Ectodermal cell (in vitro differentiated cells): ENCODE measurements at regions not wholly inside any gene's neighbourhood (a gene's known extent, or its start where the extent isn't known, plus 50 kb on each side); places are given as distances from the start of the nearest gene placed in this dataset.

Experiments used
- H3K27ac ChIP-seq: 2 replicates; pipeline ENCODE4 v1.7.0; 2013; ENCODE audit warnings: mild to moderate bottlenecking, low read depth, low read length; ENCODE audit not compliant: insufficient read depth, poor library complexity, severe bottlenecking
- H3K27me3 ChIP-seq: 2 replicates; pipeline ENCODE4 v1.7.0; 2013; ENCODE audit warnings: mild to moderate bottlenecking, low read length; ENCODE audit not compliant: insufficient read depth, control insufficient read depth, poor library complexity, severe bottlenecking
- H3K36me3 ChIP-seq: one replicate; pipeline ENCODE4 v1.7.0; 2013; ENCODE audit warnings: low read length; ENCODE audit not compliant: control insufficient read depth, insufficient read depth
- H3K4me1 ChIP-seq: one replicate; pipeline ENCODE4 v1.7.0; 2013; ENCODE audit warnings: low read length; ENCODE audit not compliant: control insufficient read depth, insufficient read depth
- H3K4me3 ChIP-seq: 2 replicates; pipeline ENCODE4 v1.7.0; 2013; ENCODE audit warnings: low read depth, low read length, control low read depth; ENCODE audit not compliant: insufficient read depth
- H3K9me3 ChIP-seq: 2 replicates; pipeline ENCODE4 v1.7.0; 2013; ENCODE audit warnings: mild to moderate bottlenecking, low read length, moderate library complexity; ENCODE audit not compliant: control insufficient read depth
- WGBS, 2 experiments: methylation state at CpG; one replicate each; pipeline ENCODE4 v1.1.7; 2013; ENCODE audit warnings: missing lambda C conversion rate in 2 of 2; 5-methylcytosine and 5-hydroxymethylcytosine counted together

DNA sequence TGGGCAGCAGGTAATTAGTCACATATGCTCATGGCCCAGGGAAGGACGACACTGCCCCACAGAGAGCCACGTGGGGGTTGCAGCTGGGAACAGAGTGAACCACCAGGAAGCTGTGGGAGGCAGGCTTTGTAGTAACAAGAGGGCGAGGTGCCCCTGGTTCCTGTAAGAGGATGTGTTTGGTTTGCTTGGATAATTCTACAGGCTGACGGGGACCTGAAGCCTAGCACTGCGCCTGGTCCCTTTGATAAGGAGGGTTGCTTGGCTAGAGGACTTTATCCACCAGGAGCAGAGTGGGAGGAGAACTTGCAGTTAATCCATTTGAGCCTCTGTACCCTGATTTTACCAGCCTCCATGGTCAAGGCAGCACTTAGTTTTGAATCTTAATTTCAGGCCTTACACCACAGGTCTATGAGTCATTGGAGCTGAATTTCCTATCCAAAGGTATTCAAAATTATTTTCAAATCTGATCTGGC lies 67.4 kb upstream of the CLDN10 start:
- H3K4me3 ChIP-seq: no peak overlapping the region
- 71 to 72% methylated on average over 5 of the region's 5 CpGs for WGBS, 2 experiments
- no peaks in the 10 kb centered on the region for H3K36me3 ChIP-seq
- H3K27me3 ChIP-seq: no peaks in the 10 kb centered on the region
- H3K4me1 ChIP-seq: no peaks in the 10 kb centered on the region
- H3K27ac ChIP-seq: no peak overlapping the region
- H3K9me3 ChIP-seq: no peaks in the 10 kb centered on the region

GRCh38 chr13:95485518-95486144 lies 66.9 kb upstream of the CLDN10 start:
- Histone ChIP-seq H3K36me3 (no peaks in the 10 kb centered on the region), H3K4me1 (no peaks in the 10 kb centered on the region), H3K27me3 (no peaks in the 10 kb centered on the region), H3K27ac (no peak overlapping the region), H3K4me3 (no peak overlapping the region), H3K9me3 (no peaks in the 10 kb centered on the region)
- WGBS, 2 experiments: 60 to 61% methylated on average over 3 of the region's 3 CpGs

DNA sequence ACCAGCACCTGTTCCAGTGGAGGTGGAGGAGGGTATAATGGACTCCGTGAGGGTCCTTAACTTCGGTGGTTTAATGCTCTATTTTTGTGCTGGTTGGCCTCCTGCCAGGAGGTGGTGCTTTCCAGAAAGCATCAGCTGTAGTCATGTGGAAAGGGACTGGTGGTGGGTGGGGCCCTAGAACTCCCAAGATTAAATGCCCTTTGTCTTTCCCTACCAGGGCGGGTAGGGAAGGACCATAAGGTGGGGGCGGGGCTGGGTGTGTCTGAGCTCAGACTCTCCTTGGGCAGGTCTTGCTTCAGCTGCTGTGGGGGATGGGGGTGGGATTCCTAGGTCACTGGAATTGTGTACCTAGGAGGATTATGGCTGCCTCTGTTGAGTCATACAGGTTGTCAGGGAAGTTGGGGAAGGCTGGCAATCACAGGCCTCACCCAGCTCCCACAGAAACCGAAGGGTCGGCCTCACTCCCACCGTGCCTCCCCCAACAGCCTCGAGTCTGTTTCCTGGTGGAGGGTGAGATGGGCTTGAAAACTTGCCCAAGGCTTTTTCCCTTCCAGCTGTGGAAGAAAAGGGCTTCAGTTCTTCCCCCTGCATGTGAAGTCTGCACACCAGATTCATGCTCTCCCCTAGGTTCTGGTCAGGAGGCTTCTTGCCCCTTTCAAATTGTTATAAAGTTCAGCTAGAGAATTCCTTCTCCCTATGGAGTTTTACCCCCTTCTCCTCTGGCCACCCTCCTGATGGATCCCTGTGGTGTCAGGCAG lies 60.3 kb upstream of the CLDN10 start:
- Histone ChIP-seq H3K9me3 (no peaks in the 10 kb centered on the region), H3K27me3 (no peaks in the 10 kb centered on the region), H3K4me3 (no peak overlapping the region), H3K36me3 (no peaks in the 10 kb centered on the region), H3K4me1 (no peaks in the 10 kb centered on the region), H3K27ac (no peak overlapping the region)
- WGBS, 2 experiments: 83 to 86% methylated on average over 8 of the region's 8 CpGs

GRCh38 chr13:95494082-95494681 lies 58.3 kb upstream of the CLDN10 start:
- no peak overlapping the region for H3K4me3 ChIP-seq
- no peaks in the 10 kb centered on the region for H3K9me3 ChIP-seq
- WGBS, 2 experiments: 55 to 64% methylated on average over 5 to 6 of the region's 7 CpGs
- no peaks in the 10 kb centered on the region for H3K36me3 ChIP-seq
- no peaks in the 10 kb centered on the region for H3K4me1 ChIP-seq
- no peak overlapping the region for H3K27ac ChIP-seq
- no peaks in the 10 kb centered on the region for H3K27me3 ChIP-seq

DNA sequence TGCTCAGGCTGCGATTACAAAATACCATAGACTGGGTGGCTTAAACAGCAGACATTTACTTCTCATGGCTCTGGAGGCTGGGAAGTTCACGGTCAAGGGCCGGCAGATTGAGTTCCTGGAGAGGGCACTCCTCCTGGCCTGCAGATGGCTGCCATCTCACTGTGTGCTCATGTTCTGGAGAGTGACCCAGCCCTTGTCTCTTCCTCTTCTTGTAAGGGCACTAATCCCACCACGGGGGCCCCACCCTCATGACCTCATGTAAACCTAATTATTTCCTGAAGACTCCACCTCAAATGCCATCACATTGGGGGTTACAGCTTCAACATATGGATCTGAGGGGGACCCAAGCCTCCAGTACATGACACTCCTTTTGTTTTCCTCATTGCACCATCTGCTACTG lies 56.0 kb upstream of the CLDN10 start:
- no peak overlapping the region for H3K4me3 ChIP-seq
- no peak overlapping the region for H3K27ac ChIP-seq
- H3K36me3 ChIP-seq: no peaks in the 10 kb centered on the region
- H3K27me3 ChIP-seq: no peaks in the 10 kb centered on the region
- no peaks in the 10 kb centered on the region for H3K9me3 ChIP-seq
- 96 to 97% methylated on average over 4 of the region's 4 CpGs for WGBS, 2 experiments
- H3K4me1 ChIP-seq: no peaks in the 10 kb centered on the region

GRCh38 chr13:95497381-95497807 lies 55.1 kb upstream of the CLDN10 start:
- Histone ChIP-seq H3K27me3 (no peaks in the 10 kb centered on the region), H3K27ac (no peak overlapping the region), H3K4me1 (no peaks in the 10 kb centered on the region), H3K36me3 (no peaks in the 10 kb centered on the region), H3K4me3 (no peak overlapping the region), H3K9me3 (no peaks in the 10 kb centered on the region)
- 93 to 94% methylated on average over 3 of the region's 3 CpGs for WGBS, 2 experiments

GRCh38 chr13:95498886-95499285 lies 53.6 kb upstream of the CLDN10 start:
- WGBS, 2 experiments: 96 to 97% methylated on average over 8 of the region's 8 CpGs
- Histone ChIP-seq H3K27ac (no peak overlapping the region), H3K27me3 (no peaks in the 10 kb centered on the region), H3K9me3 (no peaks in the 10 kb centered on the region), H3K4me1 (no peaks in the 10 kb centered on the region), H3K4me3 (no peak overlapping the region), H3K36me3 (no peaks in the 10 kb centered on the region)

GRCh38 chr13:95499811-95500712 lies 52.5 kb upstream of the CLDN10 start:
- H3K27me3 ChIP-seq: no peaks in the 10 kb centered on the region
- no peaks in the 10 kb centered on the region for H3K4me1 ChIP-seq
- 77 to 85% methylated on average over 6 of the region's 6 CpGs for WGBS, 2 experiments
- H3K9me3 ChIP-seq: no peaks in the 10 kb centered on the region
- H3K36me3 ChIP-seq: no peaks in the 10 kb centered on the region
- H3K27ac ChIP-seq: no peak overlapping the region
- no peak overlapping the region for H3K4me3 ChIP-seq

DNA sequence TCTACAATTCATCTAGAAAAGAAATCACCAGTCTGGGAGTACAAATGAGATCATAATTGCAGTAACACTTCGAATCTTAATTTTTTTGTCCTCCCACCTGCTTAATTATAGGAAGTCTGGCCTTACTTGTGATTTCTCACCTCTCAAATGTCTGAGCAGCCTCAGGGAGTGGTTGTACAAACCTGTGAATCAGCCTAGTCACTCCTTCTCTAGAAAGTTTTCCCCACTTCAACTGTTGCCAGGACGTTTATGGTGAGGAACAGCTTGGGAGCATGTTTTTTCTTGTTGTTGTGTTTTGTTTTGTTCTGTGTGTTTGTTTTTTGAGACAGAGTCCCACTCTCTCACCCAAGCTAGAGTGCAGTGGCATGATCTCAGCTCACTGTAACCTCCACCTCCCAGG lies 50.3 kb upstream of the CLDN10 start:
- WGBS, 2 experiments: 89 to 94% methylated on average over 1 to 2 of the region's 2 CpGs
- H3K9me3 ChIP-seq: no peaks in the 10 kb centered on the region
- no peak overlapping the region for H3K27ac ChIP-seq
- no peak overlapping the region for H3K4me3 ChIP-seq
- no peaks in the 10 kb centered on the region for H3K4me1 ChIP-seq
- no peaks in the 10 kb centered on the region for H3K27me3 ChIP-seq
- no peaks in the 10 kb centered on the region for H3K36me3 ChIP-seq
